Esophagus squamous epithelium (tissue), 4 donors: ENCODE measurements at regions not wholly inside any gene's neighbourhood (a gene's known extent, or its start where the extent isn't known, plus 50 kb on each side); places are given as distances from the start of the nearest gene placed in this dataset.

Experiments
- CTCF ChIP-seq, 6 experiments: fragments of 450-650 bp in 4 of 6; fragments of 200-600 bp in 2 of 6; sonication (generic) in 2 of 6; IDR thresholded peaks; one replicate each; pipeline ENCODE4 v1.5.1; 2016 to 2019; ENCODE audit warnings: antibody characterized with exemption in 6 of 6, mild to moderate bottlenecking in 4 of 6, moderate library complexity in 4 of 6
- POLR2A ChIP-seq, 4 donors: fragments of 450-650 bp; IDR thresholded peaks; one replicate each; pipeline ENCODE4 v1.6.1; 2017; ENCODE audit warnings: antibody characterized with exemption in 4 of 4, mild to moderate bottlenecking in 4 of 4, moderate library complexity in 3 of 4

- TF ChIP-seq POLR2A (IDR thresholded peaks at IDR 0.05) (no peak), CTCF (IDR thresholded peaks at IDR 0.05) (no peak)
These were observed 313.0 kb downstream of the FRK start for GRCh38 chr6:115747719-115748118.
